Ovary (tissue), 7 donors: ENCODE measurements at regions not wholly inside any gene's neighbourhood (a gene's known extent, or its start where the extent isn't known, plus 50 kb on each side); places are given as distances from the start of the nearest gene placed in this dataset.

Experiments
- DNase-seq, 5 donors: peaks; one replicate each; pipeline ENCODE4 v3.0.0-alpha.2; 2019 to 2020
- H3K27ac ChIP-seq, 2 donors: fragments of 200-600 bp; one replicate each; pipeline versions ENCODE4 v1.5.1 to v1.8.0; 2019 to 2022
- H3K27me3 ChIP-seq: fragments of 200-600 bp; one replicate; pipeline ENCODE4 v1.8.0; 2022
- H3K36me3 ChIP-seq: fragments of 200-600 bp; sonication (generic); one replicate; pipeline ENCODE4 v1.5.1; 2019
- H3K4me1 ChIP-seq: one replicate; pipeline ENCODE4 v1.8.1; 2013; ENCODE audit warnings: mild to moderate bottlenecking, moderate library complexity; ENCODE audit not compliant: insufficient read depth
- H3K4me3 ChIP-seq: fragments of 200-600 bp; sonication (generic); one replicate; pipeline ENCODE4 v1.5.1; 2017
- H3K9me3 ChIP-seq, 2 donors: fragments of 200-600 bp in 1 of 2; sonication (generic) in 1 of 2; one replicate each; pipeline versions ENCODE4 v1.5.1 to v1.8.1; 2013 to 2019; ENCODE audit warnings: mild to moderate bottlenecking in 1 of 2, moderate library complexity in 1 of 2
- CTCF ChIP-seq, 3 donors: fragments of 450-650 bp in 2 of 3; fragments of 200-600 bp in 1 of 3; IDR thresholded peaks; one replicate each; pipeline versions ENCODE4 v1.5.1 to v1.8.0; 2016 to 2022; ENCODE audit warnings: antibody characterized with exemption in 3 of 3, mild to moderate bottlenecking in 1 of 3
- EP300 ChIP-seq: sonication (generic); formaldehyde crosslinking; IDR thresholded peaks from one replicate; pipeline ENCODE4 v1.6.1; 2017; ENCODE audit warnings: antibody characterized with exemption
- POLR2A ChIP-seq: fragments of 450-650 bp; IDR thresholded peaks from one replicate; pipeline ENCODE4 v1.6.1; 2017; ENCODE audit warnings: antibody characterized with exemption, mild to moderate bottlenecking, moderate library complexity
- WGBS, 3 donors: extraction: QIAGEN DNeasy Blood & Tissue Kit in 1 of 3; methylation state at CpG; one replicate each; pipeline versions ENCODE4 v1.1.5 to v1.1.7; 2013 to 2017; 5-methylcytosine and 5-hydroxymethylcytosine counted together
- intact Hi-C, 4 donors: fragments of 100-400 bp; cut with DNase I; formaldehyde crosslinking; loops; one replicate each; pipeline versions ENCODE4 v1.11.0 to v1.15.1; 2022 to 2023
- donor health status: DM: no; HTN: no; CAD: no; lungs with moderate emphysema.
- donor health status: DM: no; HTN: no; CAD: no.
- donor health status: Bipolar disorder and iron deficiency.
- donor health status: DM: no; HTN: no; CAD: no.
- donor health status: DM: yes; HTN: yes; CAD: no.

GRCh38 chr18:21181766-21182165 is 60.3 kb upstream of the GREB1L start:
- H3K4me3 ChIP-seq = no peak overlapping the region
- H3K27me3 ChIP-seq = no peaks in the 10 kb centered on the region
- intact Hi-C loops = no loop called here
- H3K4me1 ChIP-seq = peaks cover 2% of the 10 kb centered on the region
- DNase-seq = no peak
- no peak overlapping the region for H3K27ac ChIP-seq
- no peak for TF ChIP-seq EP300
- TF ChIP-seq CTCF (IDR thresholded peaks at IDR 0.05) = no peak
- TF ChIP-seq POLR2A = no peak
- no peaks in the 10 kb centered on the region for H3K36me3 ChIP-seq
- H3K9me3 ChIP-seq = no peaks in the 10 kb centered on the region
- 78 to 87% (median 82%) methylated on average over 3 of the region's 3 CpGs for WGBS, 3 donors

GRCh38 chr18:21183670-21184069 is 58.4 kb upstream of the GREB1L start:
- no peaks in the 10 kb centered on the region for H3K36me3 ChIP-seq
- intact Hi-C loops = no loop called here
- WGBS, 3 donors = 78 to 91% (median 83%) methylated on average over 3 of the region's 3 CpGs

GRCh38 chr18:21184396-21184996 is 57.5 kb upstream of the GREB1L start:
- intact Hi-C loops = no loop called here
- no peaks in the 10 kb centered on the region for H3K36me3 ChIP-seq
- no peak for TF ChIP-seq CTCF (IDR thresholded peaks at IDR 0.05)
- no peak for TF ChIP-seq POLR2A
- TF ChIP-seq EP300 = no peak
- no peaks in the 10 kb centered on the region for H3K9me3 ChIP-seq
- WGBS, 3 donors = 74 to 87% (median 78%) methylated on average over 7 of the region's 7 CpGs
- H3K4me1 ChIP-seq = peaks cover 2% of the 10 kb centered on the region
- no peak for DNase-seq
- H3K4me3 ChIP-seq = no peak overlapping the region
- H3K27ac ChIP-seq = no peak overlapping the region
- no peaks in the 10 kb centered on the region for H3K27me3 ChIP-seq

More at GRCh38 chr18:21183670-21184069, 58.4 kb upstream of the GREB1L start:
- Histone ChIP-seq H3K9me3 (no peaks in the 10 kb centered on the region), H3K4me1 (peaks cover 2% of the 10 kb centered on the region), H3K27me3 (no peaks in the 10 kb centered on the region), H3K27ac (no peak overlapping the region), H3K4me3 (no peak overlapping the region)
- DNase-seq = no peak
- TF ChIP-seq CTCF (IDR thresholded peaks at IDR 0.05) (no peak), EP300 (no peak), POLR2A (no peak)

GRCh38 chr18:21187886-21188285 is 54.1 kb upstream of the GREB1L start:
- H3K4me1 ChIP-seq = no peaks in the 10 kb centered on the region
- intact Hi-C loops = no loop called here
- no peaks in the 10 kb centered on the region for H3K9me3 ChIP-seq
- no peak overlapping the region for H3K4me3 ChIP-seq
- H3K27ac ChIP-seq = no peak overlapping the region
- WGBS, 3 donors = 61 to 74% (median 70%) methylated on average over 4 of the region's 4 CpGs
- TF ChIP-seq EP300 (no peak), CTCF (IDR thresholded peaks at IDR 0.05) (no peak), POLR2A (no peak)
- no peaks in the 10 kb centered on the region for H3K27me3 ChIP-seq
- DNase-seq = no peak
- no peaks in the 10 kb centered on the region for H3K36me3 ChIP-seq
